ENCODE measurements at regions not wholly inside any gene's neighbourhood (a gene's known extent, or its start where the extent isn't known, plus 50 kb on each side); places are given as distances from the start of the nearest gene placed in this dataset.

GRCh38 chr2:103808814-103809213 is 1045.1 kb upstream of the POU3F3 start:
- Histone ChIP-seq H3K4me1 (ENCODE audit: control insufficient read depth in 1 of 2, insufficient read depth in 1 of 2, low read depth in 1 of 2, low read length in 1 of 2) (no peaks in the 10 kb centered on the region), H3K27me3 (no peaks in the 10 kb centered on the region), H3K36me3 (no peaks in the 10 kb centered on the region), H3K9me3 (no peaks in the 10 kb centered on the region), H3K4me3 (ENCODE audit: low read depth in 1 of 2, low read length in 1 of 2) (no peak overlapping the region), H3K27ac (no peak overlapping the region)
- TF ChIP-seq, protein P1, sequence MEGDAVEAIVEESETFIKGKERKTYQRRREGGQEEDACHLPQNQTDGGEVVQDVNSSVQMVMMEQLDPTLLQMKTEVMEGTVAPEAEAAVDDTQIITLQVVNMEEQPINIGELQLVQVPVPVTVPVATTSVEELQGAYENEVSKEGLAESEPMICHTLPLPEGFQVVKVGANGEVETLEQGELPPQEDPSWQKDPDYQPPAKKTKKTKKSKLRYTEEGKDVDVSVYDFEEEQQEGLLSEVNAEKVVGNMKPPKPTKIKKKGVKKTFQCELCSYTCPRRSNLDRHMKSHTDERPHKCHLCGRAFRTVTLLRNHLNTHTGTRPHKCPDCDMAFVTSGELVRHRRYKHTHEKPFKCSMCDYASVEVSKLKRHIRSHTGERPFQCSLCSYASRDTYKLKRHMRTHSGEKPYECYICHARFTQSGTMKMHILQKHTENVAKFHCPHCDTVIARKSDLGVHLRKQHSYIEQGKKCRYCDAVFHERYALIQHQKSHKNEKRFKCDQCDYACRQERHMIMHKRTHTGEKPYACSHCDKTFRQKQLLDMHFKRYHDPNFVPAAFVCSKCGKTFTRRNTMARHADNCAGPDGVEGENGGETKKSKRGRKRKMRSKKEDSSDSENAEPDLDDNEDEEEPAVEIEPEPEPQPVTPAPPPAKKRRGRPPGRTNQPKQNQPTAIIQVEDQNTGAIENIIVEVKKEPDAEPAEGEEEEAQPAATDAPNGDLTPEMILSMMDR (IDR thresholded peaks at IDR 0.05), result no peak

- no peaks in the 10 kb centered on the region for H3K27me3 ChIP-seq
- TF ChIP-seq, protein P1 (IDR thresholded peaks at IDR 0.05), result no peak
Measured at GRCh38 chr2:103809415-103809814, 1044.5 kb upstream of the POU3F3 start.

GRCh38 chr2:103809941-103810441 is 1043.9 kb upstream of the POU3F3 start:
- Histone ChIP-seq H3K4me3 (ENCODE audit: low read depth in 1 of 2, low read length in 1 of 2) (no peak overlapping the region), H3K27me3 (no peaks in the 10 kb centered on the region), H3K9me3 (no peaks in the 10 kb centered on the region), H3K36me3 (no peaks in the 10 kb centered on the region), H3K4me1 (ENCODE audit: control insufficient read depth in 1 of 2, insufficient read depth in 1 of 2, low read depth in 1 of 2, low read length in 1 of 2) (no peaks in the 10 kb centered on the region), H3K27ac (no peak overlapping the region)
- TF ChIP-seq, protein P1 (IDR thresholded peaks at IDR 0.05), result no peak

More at GRCh38 chr2:103809415-103809814, 1044.5 kb upstream of the POU3F3 start:
- Histone ChIP-seq H3K36me3 (no peaks in the 10 kb centered on the region), H3K4me1 (ENCODE audit: control insufficient read depth in 1 of 2, insufficient read depth in 1 of 2, low read depth in 1 of 2, low read length in 1 of 2) (no peaks in the 10 kb centered on the region), H3K27ac (no peak overlapping the region), H3K9me3 (no peaks in the 10 kb centered on the region), H3K4me3 (ENCODE audit: low read depth in 1 of 2, low read length in 1 of 2) (no peak overlapping the region)

GRCh38 chr2:103810875-103811274 is 1043.0 kb upstream of the POU3F3 start:
- TF ChIP-seq, protein P1 (IDR thresholded peaks at IDR 0.05), result no peak
- H3K9me3 ChIP-seq, result no peaks in the 10 kb centered on the region

DNA sequence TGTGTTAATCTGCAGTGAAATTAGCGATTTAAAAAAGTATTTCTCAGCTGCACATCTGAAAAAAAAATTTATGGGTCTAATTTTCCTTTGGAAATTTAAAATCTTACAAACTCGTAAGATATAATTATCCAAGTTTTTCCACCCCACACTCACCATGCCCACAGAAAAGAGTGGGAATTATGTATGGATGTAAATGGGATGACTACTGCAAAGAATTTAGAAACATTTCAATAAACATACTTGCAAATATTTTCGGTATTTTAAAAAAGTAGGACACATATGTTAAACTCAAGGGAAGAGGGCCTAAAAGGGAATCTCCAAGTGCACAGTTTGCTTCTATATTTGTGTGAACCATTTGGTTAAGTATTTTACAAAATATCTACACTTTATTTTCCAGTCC is 1039.9 kb upstream of the POU3F3 start:
- no peaks in the 10 kb centered on the region for H3K4me1 ChIP-seq (ENCODE audit: control insufficient read depth in 1 of 2, insufficient read depth in 1 of 2, low read depth in 1 of 2, low read length in 1 of 2)
- no peaks in the 10 kb centered on the region for H3K9me3 ChIP-seq
- no peaks in the 10 kb centered on the region for H3K36me3 ChIP-seq
- TF ChIP-seq, protein P1 (IDR thresholded peaks at IDR 0.05), result no peak
- no peaks in the 10 kb centered on the region for H3K27me3 ChIP-seq
- H3K27ac ChIP-seq, result no peak overlapping the region
- H3K4me3 ChIP-seq (ENCODE audit: low read depth in 1 of 2, low read length in 1 of 2), result no peak overlapping the region

More at GRCh38 chr2:103810875-103811274, 1043.0 kb upstream of the POU3F3 start:
- Histone ChIP-seq H3K4me3 (ENCODE audit: low read depth in 1 of 2, low read length in 1 of 2) (no peak overlapping the region), H3K27me3 (no peaks in the 10 kb centered on the region), H3K4me1 (ENCODE audit: control insufficient read depth in 1 of 2, insufficient read depth in 1 of 2, low read depth in 1 of 2, low read length in 1 of 2) (no peaks in the 10 kb centered on the region), H3K27ac (no peak overlapping the region), H3K36me3 (no peaks in the 10 kb centered on the region)

DNA sequence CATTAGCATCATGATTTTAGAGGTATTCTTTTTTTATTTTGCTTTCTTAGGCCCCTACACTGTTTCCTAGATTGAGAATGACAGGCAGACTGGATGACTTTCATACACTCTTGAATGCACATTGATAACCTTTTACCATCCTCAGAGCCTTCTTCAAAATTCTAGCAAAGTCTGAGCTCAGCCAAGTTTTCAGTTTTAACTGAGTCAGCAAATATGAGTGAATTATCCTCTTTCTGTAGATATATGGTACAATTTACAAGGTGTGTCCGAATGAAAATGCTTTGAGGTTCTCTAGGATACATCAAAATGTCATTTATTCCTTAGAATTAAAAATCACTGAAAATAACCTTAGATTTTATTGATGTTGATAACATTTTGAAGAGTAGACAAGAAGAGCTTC is 1038.2 kb upstream of the POU3F3 start:
- no peaks in the 10 kb centered on the region for H3K9me3 ChIP-seq
- no peak overlapping the region for H3K4me3 ChIP-seq (ENCODE audit: low read depth in 1 of 2, low read length in 1 of 2)
- TF ChIP-seq, protein P1 (IDR thresholded peaks at IDR 0.05), result no peak
- H3K27me3 ChIP-seq, result no peaks in the 10 kb centered on the region
- no peaks in the 10 kb centered on the region for H3K4me1 ChIP-seq (ENCODE audit: control insufficient read depth in 1 of 2, insufficient read depth in 1 of 2, low read depth in 1 of 2, low read length in 1 of 2)
- H3K36me3 ChIP-seq, result no peaks in the 10 kb centered on the region
- no peak overlapping the region for H3K27ac ChIP-seq

All from neutrophil (primary cell).